Caki2 (cell line): ENCODE measurements at regions not wholly inside any gene's neighbourhood (a gene's known extent, or its start where the extent isn't known, plus 50 kb on each side); places are given as distances from the start of the nearest gene placed in this dataset.

Source experiments
- DNase-seq: peaks from one replicate; pipeline ENCODE4 v3.0.0-alpha.2; 2015; ENCODE audit warnings: low read depth
- in situ Hi-C: cut with HindIII; loops from 2 replicates; pipeline ENCODE4 v1.10.0; 2016; ENCODE audit warnings: low sequenced_read_pairs, low pct_unique_long_range_greater_than_20kb, mixed read lengths

DNA sequence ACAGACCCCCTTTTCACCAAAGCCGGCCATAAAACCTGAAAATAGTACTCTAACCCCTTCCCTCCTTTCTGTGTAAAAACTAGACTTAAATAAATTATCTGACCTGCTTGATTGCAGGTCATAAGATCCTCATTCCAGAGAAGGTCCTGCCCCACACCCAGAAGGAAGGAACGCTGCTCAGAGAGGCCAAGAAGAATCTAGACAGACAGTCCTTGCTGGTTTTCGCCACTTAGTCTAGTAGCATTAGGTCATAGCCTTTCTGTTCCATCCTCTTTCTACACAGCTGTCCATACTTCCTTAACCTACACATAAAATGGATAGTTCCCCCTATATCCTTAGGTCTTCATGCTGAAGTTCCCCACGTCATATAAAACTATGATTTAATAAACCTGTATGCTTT, 83.7 kb upstream of the IGF1 start:
- in situ Hi-C loops: no loop called here
- DNase-seq: no peak

DNA sequence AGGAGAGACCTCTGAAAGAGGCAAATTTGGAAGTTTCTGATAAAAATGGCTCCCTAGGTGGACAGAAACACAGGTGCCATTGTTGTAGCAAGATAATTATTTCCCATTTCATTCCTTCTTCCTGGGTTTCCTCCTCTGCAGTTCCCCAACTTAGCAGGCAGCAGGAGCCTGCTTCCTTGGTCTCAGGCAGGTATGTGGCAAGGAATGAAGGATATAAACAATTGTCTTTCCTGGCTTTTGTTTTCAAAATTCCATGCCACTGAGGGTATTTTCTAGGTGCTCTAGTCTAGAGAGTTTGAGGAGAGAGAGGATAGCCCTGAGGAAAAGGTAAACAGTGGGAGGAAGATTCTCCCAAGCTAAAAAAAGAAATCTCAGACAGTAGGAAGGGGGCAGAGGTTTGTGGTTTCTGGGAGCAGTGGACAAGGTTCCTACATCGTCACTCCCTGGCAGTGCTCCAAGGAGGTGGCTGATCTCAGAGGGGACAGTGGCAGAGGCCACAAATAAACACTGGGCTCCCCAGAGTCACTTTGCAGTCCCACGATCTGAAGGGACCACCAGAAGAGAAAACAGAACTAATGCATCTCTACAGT, 82.6 kb upstream of the IGF1 start:
- in situ Hi-C loops: no loop called here
- peak; percentile 29 for DNase-seq

DNA sequence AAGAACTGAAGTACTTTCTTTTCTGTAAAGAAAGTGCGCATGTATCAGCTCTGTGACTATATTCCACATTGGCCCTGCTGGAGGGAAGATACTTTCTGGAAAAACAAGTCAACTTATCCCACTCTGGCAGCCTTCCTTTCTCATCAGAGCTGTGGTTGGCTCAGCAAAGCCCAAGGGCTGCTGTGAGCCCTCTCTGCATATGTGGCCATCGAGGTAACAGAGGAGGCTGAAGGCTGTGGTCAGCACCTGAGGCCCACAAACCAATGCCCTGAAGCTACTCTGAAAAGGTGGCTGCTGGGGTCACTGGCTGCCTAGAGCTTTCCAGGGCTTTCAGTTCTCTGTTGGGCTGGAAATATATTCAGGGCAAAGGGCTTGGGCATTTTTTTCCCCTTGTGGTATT, 70.8 kb upstream of the IGF1 start:
- in situ Hi-C loops: no loop called here
- DNase-seq: no peak

DNA sequence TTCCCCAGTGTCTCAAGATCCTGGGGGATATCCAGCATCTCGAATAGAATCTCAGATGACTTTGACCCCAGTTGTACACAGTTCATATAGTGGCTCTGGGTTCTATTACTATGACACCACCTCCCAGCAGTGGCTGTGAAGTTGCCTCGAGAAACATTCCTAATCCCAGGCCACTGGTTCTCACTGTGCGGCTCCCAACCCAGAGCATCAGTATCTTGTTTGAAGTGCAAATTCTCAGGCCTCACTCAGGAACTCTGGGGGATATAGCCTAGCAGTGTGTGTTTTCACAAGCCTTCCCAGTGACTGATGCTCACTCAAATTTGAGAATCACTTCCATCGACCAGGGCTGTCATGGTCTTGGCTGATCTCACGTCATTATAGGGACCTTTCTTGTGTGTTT, 69.3 kb upstream of the IGF1 start:
- no peak for DNase-seq
- in situ Hi-C loops: no loop called here

DNA sequence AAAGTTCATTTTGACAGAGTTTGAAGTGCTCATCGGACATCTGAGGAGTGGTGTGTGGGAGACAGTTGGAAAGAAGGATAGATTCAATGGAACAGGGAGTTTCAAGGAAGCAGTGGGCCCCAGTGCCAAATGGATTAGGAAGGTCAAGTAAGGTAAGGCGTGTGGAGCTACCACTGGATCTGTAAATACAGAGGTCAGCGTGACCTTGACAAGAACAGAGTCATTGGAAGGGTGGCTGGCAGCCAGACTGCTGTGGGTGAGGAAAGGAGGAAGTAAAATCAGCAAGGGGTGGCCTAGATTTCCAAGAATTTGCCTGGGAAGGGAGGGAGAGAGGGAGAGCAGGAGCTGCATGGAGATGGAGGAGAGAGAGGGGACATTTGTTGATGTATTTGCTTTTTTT, 68.2 kb upstream of the IGF1 start:
- in situ Hi-C loops: no loop called here
- DNase-seq: no peak

DNA sequence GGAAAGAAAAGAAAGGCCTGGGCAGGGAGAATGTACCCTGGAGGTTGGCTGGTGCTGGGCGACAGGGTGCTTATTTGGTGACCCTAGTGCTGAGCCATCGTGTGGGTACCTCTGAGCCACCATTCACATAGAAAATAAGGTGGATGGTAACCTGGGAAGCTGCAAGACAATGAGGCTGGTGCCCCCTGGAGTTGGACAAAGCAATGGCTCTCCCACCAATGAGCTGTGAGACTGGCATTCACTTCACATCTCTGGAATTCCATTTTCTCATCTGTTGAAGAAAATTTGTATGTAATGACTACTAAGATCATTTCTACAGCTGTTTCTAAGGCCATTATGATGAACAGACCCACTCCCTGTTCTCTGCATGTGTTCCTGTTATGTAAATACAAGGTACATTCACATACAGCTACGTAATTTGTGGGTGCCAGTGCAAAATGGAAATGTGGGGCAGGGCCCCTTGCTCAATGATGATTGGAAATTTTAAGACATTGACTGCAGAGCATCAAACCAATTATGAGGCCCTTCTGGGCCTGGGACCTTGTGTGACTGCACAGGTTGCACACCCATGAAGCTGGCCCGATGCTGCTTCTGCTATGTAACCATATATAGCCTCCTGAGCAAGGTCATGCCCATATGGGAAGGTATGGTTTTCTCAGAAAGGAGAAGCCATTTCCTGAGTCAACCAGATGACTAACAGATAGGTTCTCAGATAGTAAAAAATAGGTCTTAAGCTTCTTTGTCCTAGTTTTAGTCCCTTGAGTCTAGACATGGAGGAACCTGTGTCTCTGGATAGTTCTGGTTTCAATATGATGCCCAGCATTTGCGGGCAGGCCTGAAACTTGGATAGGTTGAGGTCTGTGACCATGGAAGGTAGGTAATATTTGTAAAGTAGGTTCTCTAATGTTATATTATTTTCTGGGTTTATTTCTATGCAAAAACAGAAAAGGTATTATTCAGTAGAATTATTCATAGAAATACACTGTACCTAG, 63.4 kb upstream of the IGF1 start:
- in situ Hi-C loops: no loop called here
- DNase-seq: no peak

DNA sequence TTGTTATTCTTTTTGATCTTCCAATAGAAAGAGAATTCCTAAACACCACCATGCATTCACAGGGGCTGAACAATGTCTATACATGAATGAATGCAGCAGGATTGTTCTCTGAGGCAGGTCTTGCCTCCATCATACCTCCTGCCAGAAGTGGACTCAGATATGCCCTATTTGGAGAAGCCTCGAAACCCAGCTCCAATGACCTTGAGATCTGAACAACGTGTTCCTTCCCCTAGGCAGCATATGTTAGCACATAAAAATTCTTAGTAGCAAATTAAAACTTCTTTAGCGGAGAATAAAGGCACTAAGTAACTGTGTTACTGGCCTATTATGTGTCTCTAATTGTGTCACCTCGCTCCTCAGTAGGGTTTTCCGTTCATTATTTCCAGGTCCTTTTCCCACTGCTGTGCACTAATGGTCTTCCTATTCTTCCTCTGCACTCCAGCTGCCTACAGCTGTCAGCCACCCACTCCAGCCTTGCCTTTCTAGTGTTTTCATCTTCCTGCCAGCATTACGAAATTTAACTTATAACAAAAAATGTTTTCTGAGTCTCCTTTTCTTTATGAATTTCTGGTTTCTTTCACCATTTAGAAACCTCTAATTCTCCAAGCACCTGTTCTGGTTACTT, 62.6 kb upstream of the IGF1 start:
- no peak for DNase-seq
- in situ Hi-C loops: no loop called here

DNA sequence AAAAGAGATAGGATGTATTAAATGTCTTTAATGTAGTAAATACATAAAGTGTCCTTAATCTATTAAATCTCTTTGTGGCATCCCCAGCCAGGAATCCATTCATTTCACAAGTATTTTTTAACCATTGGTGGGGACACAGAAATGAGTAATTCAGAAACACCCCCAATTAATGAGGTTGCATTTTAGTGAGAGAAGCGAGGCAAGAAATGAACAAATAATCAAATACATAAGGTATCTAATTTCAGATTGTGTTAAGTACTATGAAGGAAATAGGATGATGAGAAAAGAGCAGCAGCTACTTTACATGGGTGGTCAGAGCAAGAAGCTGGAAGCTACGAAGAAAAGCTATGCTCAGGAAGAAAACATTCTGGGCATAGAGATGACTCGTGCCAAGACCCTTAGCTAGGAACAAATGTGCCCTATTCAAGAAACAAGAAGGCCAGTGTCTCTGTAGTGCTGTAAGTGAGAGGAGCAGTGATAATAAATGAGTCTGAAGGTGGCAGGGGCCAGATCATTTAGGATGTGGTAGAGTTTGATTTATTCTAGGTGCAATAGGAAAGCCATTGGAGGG, 60.5 kb upstream of the IGF1 start:
- in situ Hi-C loops: no loop called here
- DNase-seq: no peak

DNA sequence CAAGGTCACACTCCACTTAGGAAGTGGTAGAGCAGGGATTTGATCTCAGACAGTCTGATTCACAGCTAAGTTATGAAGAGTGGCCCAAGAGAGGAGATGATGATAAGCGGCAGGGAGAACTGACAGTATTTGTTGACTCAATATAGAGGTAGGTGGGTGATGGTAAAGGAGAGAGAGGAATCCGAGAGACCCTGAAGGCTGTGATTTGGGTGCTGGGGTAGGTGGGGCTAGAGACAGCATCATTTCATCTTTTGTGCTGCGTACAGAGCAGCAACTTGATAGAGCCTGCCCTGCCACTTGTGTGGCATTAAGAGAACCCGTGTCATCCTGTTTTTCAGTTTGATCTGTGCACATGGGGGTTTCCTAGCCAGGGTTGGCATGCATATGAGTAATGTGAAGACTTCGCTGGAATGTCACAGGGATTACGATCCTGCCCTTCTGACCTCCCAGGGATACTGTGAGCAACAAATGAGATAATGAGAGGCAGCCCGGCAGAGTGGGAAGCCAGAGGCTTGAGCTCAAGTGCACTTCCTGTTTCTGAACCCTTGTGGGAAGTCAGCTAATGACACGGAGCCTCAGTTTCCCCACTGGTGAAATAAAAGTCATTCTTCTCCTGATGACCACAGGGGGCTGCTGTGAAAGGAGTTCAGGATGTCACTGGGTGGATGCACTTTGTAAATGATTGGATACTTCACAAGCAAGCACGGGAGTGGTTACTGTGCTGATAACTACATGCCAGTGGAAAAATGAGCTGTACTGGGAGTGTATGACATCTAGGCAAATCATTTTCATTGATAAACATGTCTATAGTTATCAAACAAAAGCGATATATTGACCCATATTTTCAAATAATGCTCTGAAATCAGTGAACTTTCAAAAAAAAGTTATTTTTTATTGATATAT, 59.5 kb upstream of the IGF1 start:
- in situ Hi-C loops: no loop called here
- peak; percentile 79 for DNase-seq

DNA sequence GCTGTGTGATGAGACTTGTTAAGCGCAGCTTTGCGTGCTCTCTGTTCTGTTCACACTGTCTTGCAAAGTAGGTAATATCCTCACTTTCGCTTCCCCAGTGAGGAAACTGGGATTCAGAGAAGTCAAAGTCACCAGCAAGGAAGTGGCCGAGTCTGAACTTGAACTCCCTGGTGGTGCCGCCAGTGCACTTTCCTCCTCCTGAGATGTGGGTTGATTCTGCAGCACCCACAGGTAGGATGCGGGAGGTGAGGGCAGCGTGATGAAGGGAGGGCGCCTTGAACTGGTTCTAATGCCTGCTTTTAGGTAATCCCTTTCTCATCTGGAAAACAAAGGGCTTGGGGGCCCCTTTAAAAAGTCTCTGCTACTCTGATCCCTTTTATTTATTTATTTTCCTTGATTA, 54.9 kb upstream of the IGF1 start:
- DNase-seq: no peak
- in situ Hi-C loops: no loop called here

DNA sequence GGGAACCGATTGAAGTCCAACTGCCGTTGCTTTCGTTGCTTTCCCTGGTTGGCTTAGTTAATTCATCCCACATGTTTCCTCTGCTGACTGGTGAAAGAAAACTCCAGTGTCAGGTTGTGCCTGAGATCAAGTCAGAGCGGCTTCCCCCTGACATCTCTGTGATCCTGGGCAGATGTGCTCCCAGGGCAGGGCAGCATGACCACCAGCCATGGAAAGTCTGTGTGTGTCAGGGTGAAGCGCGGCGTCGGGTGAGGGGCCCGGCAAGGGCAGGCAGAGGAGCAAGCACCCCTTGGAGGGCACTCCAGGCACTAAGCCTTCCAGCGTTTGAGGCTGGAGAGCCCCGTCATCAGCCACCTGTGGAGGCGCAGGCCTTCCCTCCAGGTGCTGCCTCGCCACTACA, 54.5 kb upstream of the IGF1 start:
- in situ Hi-C loops: no loop called here
- no peak for DNase-seq

DNA sequence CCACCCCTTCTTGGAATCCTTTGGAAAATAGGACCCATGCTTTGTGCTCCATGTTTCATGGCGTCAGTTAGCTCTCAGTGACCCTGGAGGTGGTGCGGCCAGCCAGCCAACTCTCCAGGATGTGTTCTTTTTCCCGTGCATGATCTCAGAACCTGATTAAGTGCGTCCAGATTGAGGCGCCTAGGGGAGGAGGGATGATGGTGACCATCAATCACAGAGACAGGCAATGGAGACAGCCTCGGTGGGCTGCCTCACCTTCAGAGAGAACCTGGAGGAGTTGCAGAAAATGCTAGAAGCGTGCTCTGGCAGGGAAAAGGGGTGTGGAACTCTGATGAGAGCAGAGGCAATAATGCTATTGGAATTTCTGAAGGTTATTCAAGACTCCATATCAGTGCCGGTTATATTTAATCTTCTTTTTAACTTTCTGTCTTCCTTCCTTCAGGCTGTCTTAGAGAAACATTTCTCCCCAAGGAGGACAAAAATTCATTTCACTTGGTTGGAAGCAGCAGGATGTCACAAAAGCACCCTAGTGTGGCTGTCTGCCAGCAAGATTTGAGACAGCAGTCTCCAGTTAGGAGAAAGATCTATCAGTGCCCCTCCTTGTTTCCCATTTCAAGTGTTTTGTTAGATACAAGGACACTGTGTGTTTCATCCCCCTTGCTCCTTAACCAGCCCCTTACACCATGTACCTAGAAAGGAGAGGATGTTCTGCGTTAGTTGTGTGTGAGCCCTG, 53.3 kb upstream of the IGF1 start:
- in situ Hi-C loops: no loop called here
- DNase-seq: no peak
